ENCODE measurements at regions not wholly inside any gene's neighbourhood (a gene's known extent, or its start where the extent isn't known, plus 50 kb on each side); places are given as distances from the start of the nearest gene placed in this dataset.
"Not testable (repeated sequence)": the region's sequence is repeated elsewhere in the genome, so short reads cannot be mapped to it uniquely, and the experiment has no call there.

DNA sequence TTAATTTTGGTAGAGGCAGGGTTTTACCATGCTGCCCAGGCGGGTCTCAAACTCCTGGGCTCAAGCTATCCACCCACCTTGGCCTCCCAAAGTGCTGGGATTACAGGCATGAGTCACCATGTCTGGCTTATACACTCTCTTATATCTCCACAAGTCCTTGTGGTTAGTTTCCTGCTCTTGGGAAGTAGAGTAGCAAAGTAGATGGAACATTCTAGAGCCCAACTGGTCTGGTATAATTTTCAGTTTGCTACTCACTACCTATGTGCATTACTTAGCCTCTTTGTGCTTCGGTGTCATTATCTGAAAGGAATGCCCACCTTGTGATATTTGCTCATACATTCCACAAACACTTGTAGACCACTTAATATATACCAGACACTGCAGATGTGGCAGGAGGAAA lies 96.6 kb upstream of the IPO9 start:
- POLR2A ChIA-PET = interaction anchor here (0.6 kb wide), 1 partner anchor 17 kb away, joined by 7 read pairs; no protein-coding TSS in a partner anchor
- no peak overlapping the region for H3K27ac Mint-ChIP-seq
- CTCF ChIA-PET = interaction anchor here (0.9 kb wide), 2 partner anchors 8 to 145 kb away, joined by 3 read pairs; no protein-coding TSS in a partner anchor

DNA sequence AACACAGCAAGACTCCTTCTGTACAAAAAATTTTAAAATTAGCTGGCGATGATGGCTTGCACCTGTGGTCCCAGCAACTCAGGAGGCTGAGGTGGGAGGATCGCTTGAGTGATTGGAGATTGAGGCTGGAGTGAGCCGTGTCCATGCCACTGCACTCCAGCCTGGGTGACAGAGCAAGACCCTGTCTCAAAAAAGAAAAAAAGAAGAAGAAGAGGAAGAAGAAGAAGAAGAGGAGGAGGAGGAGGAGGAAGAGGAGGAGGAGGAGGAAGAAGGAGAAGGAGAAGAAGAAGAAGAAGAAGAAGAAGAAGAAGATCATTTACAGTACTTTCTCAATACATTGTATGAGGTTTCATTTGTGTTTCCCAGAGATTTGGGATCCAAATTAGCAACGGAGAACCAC lies 94.7 kb upstream of the IPO9 start:
- CTCF ChIA-PET; H3K4me2 ChIP-seq (replicated peaks; ENCODE audit: low read depth, low read length, poor library complexity, severe bottlenecking); H3K9ac ChIP-seq (ENCODE audit: low read length); H3K4me3 Mint-ChIP-seq; H2AFZ ChIP-seq (ENCODE audit: insufficient read depth, low read depth, low read length, poor library complexity, severe bottlenecking); DNase-seq; intact Hi-C loops (cut with micrococcal nuclease); H3K79me2 ChIP-seq (ENCODE audit: control insufficient read depth, insufficient read depth, low read length); H3K9me3 ChIP-seq (ENCODE audit: control extremely low read depth in 1 of 3, control insufficient read depth in 2 of 3, insufficient read depth in 1 of 3, low read length in 2 of 3); H4K20me1 ChIP-seq (ENCODE audit: control insufficient read depth, insufficient read depth, low read length, poor library complexity, severe bottlenecking); H3K9me3 Mint-ChIP-seq (ENCODE audit: insufficient read depth); H3K27ac Mint-ChIP-seq; POLR2A ChIA-PET; ATAC-seq (ENCODE audit: low read depth); H3K36me3 ChIP-seq (replicated peaks in 1 of 2; ENCODE audit: control extremely low read depth in 1 of 2, control insufficient read depth in 1 of 2, extremely low read depth in 1 of 2, insufficient read depth in 2 of 2, low read length in 1 of 2); H3K27me3 ChIP-seq (replicated peaks in 1 of 4; ENCODE audit: control extremely low read depth in 1 of 4, control insufficient read depth in 3 of 4, insufficient read depth in 4 of 4, low read length in 3 of 4); H3K4me3 ChIP-seq (ENCODE audit: control extremely low read depth in 1 of 5, extremely low read depth in 1 of 5, insufficient read depth in 1 of 5, low read depth in 2 of 5, low read length in 4 of 5); H3K27ac ChIP-seq (ENCODE audit: low read length in 2 of 2): not testable (repeated sequence)
- 78% methylated on average over 3 of the region's 4 CpGs for WGBS (ENCODE audit: insufficient coverage)
- peaks cover 19 to 24% of the 10 kb centered on the region in 2 donors for H3K4me1 ChIP-seq (ENCODE audit: control insufficient read depth in 2 of 2, insufficient read depth in 2 of 2, low read length in 2 of 2)
- H3K4me1 Mint-ChIP-seq = peaks cover 29% of the 10 kb centered on the region
- peaks cover 19% of the 10 kb centered on the region for H3K27me3 Mint-ChIP-seq

More for the DNA sequence above, 96.6 kb upstream of the IPO9 start:
- Histone ChIP-seq H3K27ac (ENCODE audit: low read length in 2 of 2) (no peak overlapping the region), H3K4me3 (ENCODE audit: control extremely low read depth in 1 of 5, extremely low read depth in 1 of 5, insufficient read depth in 1 of 5, low read depth in 2 of 5, low read length in 4 of 5) (no peak overlapping the region), H3K9me3 (ENCODE audit: control extremely low read depth in 1 of 3, control insufficient read depth in 2 of 3, insufficient read depth in 1 of 3, low read length in 2 of 3) (no peaks in the 10 kb centered on the region), H3K79me2 (ENCODE audit: control insufficient read depth, insufficient read depth, low read length) (no peaks in the 10 kb centered on the region), H2AFZ (ENCODE audit: insufficient read depth, low read depth, low read length, poor library complexity, severe bottlenecking) (no peak overlapping the region), H3K27me3 (replicated peaks in 1 of 4; ENCODE audit: control extremely low read depth in 1 of 4, control insufficient read depth in 3 of 4, insufficient read depth in 4 of 4, low read length in 3 of 4) (peaks cover 0 to 7% (median 0%) of the 10 kb centered on the region in 4 experiments), H3K4me1 (ENCODE audit: control insufficient read depth in 2 of 2, insufficient read depth in 2 of 2, low read length in 2 of 2) (peaks cover 12 to 15% of the 10 kb centered on the region in 2 donors), H3K9ac (ENCODE audit: low read length) (no peak overlapping the region), H3K4me2 (replicated peaks; ENCODE audit: low read depth, low read length, poor library complexity, severe bottlenecking) (no peak overlapping the region), H3K36me3 (replicated peaks in 1 of 2; ENCODE audit: control extremely low read depth in 1 of 2, control insufficient read depth in 1 of 2, extremely low read depth in 1 of 2, insufficient read depth in 2 of 2, low read length in 1 of 2) (no peaks in the 10 kb centered on the region), H4K20me1 (ENCODE audit: control insufficient read depth, insufficient read depth, low read length, poor library complexity, severe bottlenecking) (no peaks in the 10 kb centered on the region)
- 100% methylated on average over 1 of the region's 2 CpGs for WGBS (ENCODE audit: insufficient coverage)
- DNase-seq = no peak
- TF ChIP-seq, protein P1, sequence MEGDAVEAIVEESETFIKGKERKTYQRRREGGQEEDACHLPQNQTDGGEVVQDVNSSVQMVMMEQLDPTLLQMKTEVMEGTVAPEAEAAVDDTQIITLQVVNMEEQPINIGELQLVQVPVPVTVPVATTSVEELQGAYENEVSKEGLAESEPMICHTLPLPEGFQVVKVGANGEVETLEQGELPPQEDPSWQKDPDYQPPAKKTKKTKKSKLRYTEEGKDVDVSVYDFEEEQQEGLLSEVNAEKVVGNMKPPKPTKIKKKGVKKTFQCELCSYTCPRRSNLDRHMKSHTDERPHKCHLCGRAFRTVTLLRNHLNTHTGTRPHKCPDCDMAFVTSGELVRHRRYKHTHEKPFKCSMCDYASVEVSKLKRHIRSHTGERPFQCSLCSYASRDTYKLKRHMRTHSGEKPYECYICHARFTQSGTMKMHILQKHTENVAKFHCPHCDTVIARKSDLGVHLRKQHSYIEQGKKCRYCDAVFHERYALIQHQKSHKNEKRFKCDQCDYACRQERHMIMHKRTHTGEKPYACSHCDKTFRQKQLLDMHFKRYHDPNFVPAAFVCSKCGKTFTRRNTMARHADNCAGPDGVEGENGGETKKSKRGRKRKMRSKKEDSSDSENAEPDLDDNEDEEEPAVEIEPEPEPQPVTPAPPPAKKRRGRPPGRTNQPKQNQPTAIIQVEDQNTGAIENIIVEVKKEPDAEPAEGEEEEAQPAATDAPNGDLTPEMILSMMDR (IDR thresholded peaks at IDR 0.05) = no peak
- TF ChIP-seq EZH2 (IDR thresholded peaks at IDR 0.05; ENCODE audit: borderline replicate concordance, insufficient read depth, low read depth, low read length, poor library complexity, severe bottlenecking) = no peak
- H3K4me3 Mint-ChIP-seq = no peak overlapping the region
- H3K4me1 Mint-ChIP-seq = peaks cover 13% of the 10 kb centered on the region
- intact Hi-C loops (cut with micrococcal nuclease) = no loop called here
- H3K27me3 Mint-ChIP-seq = peaks cover 18% of the 10 kb centered on the region
- no peaks in the 10 kb centered on the region for H3K9me3 Mint-ChIP-seq (ENCODE audit: insufficient read depth)
- no peak for ATAC-seq (ENCODE audit: low read depth)

Measured in B cell (primary cell).